CD4-positive, alpha-beta T cell treated with Interleukin-21 for 1 hour (primary cell): ENCODE measurements at regions not wholly inside any gene's neighbourhood (a gene's known extent, or its start where the extent isn't known, plus 50 kb on each side); places are given as distances from the start of the nearest gene placed in this dataset.
A peak's percentile ranks its signal among the peaks of the same experiment; 100 is the strongest.

ENCODE experiments used
- DNase-seq: peaks from one replicate; pipeline ENCODE4 v3.0.0-alpha.2; 2020

- DNase-seq: no peak
These were observed 54.6 kb upstream of the PARM1 start for GRCh38 chr4:74878323-74878722.

- no peak for DNase-seq
These were observed 57.5 kb upstream of the PARM1 start for GRCh38 chr4:74875451-74875850.

GRCh38 chr4:74874753-74875367, 58.1 kb upstream of the PARM1 start:
- DNase-seq: peak; percentile 56

- DNase-seq: no peak
These were observed 59.2 kb upstream of the PARM1 start for GRCh38 chr4:74873545-74874301.

GRCh38 chr4:74858921-74859562, 64.7 kb upstream of the BTC start:
- DNase-seq: no peak

- DNase-seq: no peak
These were observed 61.6 kb upstream of the BTC start for GRCh38 chr4:74855879-74856278.

GRCh38 chr4:74848774-74849173, 54.5 kb upstream of the BTC start:
- DNase-seq: no peak

- DNase-seq: no peak
These were observed 51.5 kb upstream of the BTC start for GRCh38 chr4:74845834-74846233.
